ENCODE measurements at regions not wholly inside any gene's neighbourhood (a gene's known extent, or its start where the extent isn't known, plus 50 kb on each side); places are given as distances from the start of the nearest gene placed in this dataset.

DNA sequence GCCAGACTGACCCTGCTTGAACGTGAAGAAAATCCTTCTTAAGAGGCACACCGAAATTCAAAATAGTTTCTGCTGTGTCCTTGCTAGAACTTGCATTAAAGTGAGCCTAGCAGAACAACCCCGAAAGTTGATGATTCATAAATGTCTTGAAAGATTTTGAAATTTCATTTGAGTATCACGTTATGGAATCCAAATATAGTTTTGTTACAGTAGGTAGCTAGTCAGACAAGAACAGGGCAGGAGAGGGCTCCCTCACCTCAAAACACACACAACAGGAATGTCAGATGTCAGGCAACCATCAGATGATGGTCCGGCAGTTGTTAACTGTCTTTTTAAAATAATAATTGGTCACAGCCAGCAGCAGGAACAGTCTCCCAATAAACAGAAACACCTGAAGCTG, 259.6 kb upstream of the GNPDA2 start:
- Histone ChIP-seq H3K4me3 (no peak overlapping the region), H3K9me2 (ENCODE audit: insufficient read depth) (no peaks in the 10 kb centered on the region), H3F3A (ENCODE audit: insufficient read depth) (no peaks in the 10 kb centered on the region), H3K4me2 (ENCODE audit: unreplicated experiment) (no peak overlapping the region), H2AFZ (no peak overlapping the region), H3K4me1 (ENCODE audit: insufficient read depth) (no peaks in the 10 kb centered on the region), H3K27me3 (replicated peaks; ENCODE audit: insufficient read depth) (no peaks in the 10 kb centered on the region), H3K79me2 (ENCODE audit: insufficient read depth) (no peaks in the 10 kb centered on the region), H4K20me1 (ENCODE audit: insufficient read depth) (no peaks in the 10 kb centered on the region), H3K27ac (no peak overlapping the region), H3K9ac (no peak overlapping the region), H3K9me3 (ENCODE audit: low read depth) (no peaks in the 10 kb centered on the region), H3K36me3 (ENCODE audit: low read depth) (no peaks in the 10 kb centered on the region)
- in situ Hi-C loops (cut with MboI), result no loop called here
- DNase-seq, result no peak
- WGBS, 2 experiments (ENCODE audit: low coverage in 1 of 2, low lambda C conversion rate in 2 of 2, missing lambda C conversion rate in 2 of 2), result 24 to 37% methylated on average over 5 of the region's 5 CpGs
- TF ChIP-seq EZH2 (IDR thresholded peaks at IDR 0.05; ENCODE audit: insufficient read depth, poor library complexity, severe bottlenecking) (no peak), EZH2phosphoT487 (IDR thresholded peaks at IDR 0.05; ENCODE audit: insufficient read depth, low read depth) (no peak)

DNA sequence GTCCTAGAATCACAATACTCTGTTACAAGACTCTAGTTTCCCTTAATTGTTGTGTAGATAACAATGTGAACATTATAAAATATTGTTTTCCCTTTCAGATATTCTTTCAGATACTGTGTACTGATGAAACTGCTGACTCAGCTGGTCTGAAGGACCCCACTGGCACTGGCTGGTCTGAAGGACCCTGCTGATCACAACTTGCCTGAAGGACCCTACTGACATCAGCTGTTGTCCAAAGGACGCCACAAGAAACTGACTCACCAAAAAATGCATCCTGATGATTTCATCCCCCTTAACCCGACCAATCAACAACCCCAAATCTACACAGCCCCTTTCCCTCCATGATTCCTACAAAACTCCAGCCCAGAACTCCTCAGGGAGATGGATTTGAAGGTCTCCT, 258.8 kb upstream of the GNPDA2 start:
- Histone ChIP-seq H3K27ac (no peak overlapping the region), H2AFZ (no peak overlapping the region), H3K9me3 (ENCODE audit: low read depth) (no peaks in the 10 kb centered on the region), H3K9ac (no peak overlapping the region), H3K36me3 (ENCODE audit: low read depth) (no peaks in the 10 kb centered on the region), H3F3A (ENCODE audit: insufficient read depth) (no peaks in the 10 kb centered on the region), H3K9me2 (ENCODE audit: insufficient read depth) (no peaks in the 10 kb centered on the region), H4K20me1 (ENCODE audit: insufficient read depth) (no peaks in the 10 kb centered on the region), H3K4me3 (no peak overlapping the region), H3K4me2 (ENCODE audit: unreplicated experiment) (no peak overlapping the region), H3K4me1 (ENCODE audit: insufficient read depth) (no peaks in the 10 kb centered on the region), H3K79me2 (ENCODE audit: insufficient read depth) (no peaks in the 10 kb centered on the region), H3K27me3 (replicated peaks; ENCODE audit: insufficient read depth) (no peaks in the 10 kb centered on the region)
- no peak for TF ChIP-seq EZH2phosphoT487 (IDR thresholded peaks at IDR 0.05; ENCODE audit: insufficient read depth, low read depth)
- no peak for TF ChIP-seq EZH2 (IDR thresholded peaks at IDR 0.05; ENCODE audit: insufficient read depth, poor library complexity, severe bottlenecking)
- DNase-seq, result no peak
- WGBS, 2 experiments (ENCODE audit: low coverage in 1 of 2, low lambda C conversion rate in 2 of 2, missing lambda C conversion rate in 2 of 2), result 12 to 18% methylated on average over 2 of the region's 2 CpGs
- in situ Hi-C loops (cut with MboI), result no loop called here

DNA sequence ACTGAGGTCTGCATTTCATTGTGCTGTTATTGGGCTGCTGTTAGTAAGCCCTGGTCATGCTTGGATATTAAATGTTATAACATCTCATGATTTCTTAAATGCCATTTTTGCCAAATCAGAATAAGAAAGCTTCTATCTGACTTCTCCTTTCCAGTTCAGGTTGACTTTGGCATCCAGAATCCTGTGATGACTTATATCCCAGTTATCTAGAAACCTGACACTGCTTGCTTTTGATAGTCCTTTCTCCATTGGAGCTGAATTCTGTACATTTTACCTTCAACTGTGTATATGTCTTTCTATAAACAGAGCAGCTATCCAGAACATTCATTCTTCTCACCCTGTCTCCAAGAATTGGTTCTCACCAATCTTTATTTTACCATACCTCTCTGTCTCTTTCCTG, 257.7 kb upstream of the GNPDA2 start:
- H4K20me1 ChIP-seq (ENCODE audit: insufficient read depth), result no peaks in the 10 kb centered on the region
- H3K4me2 ChIP-seq (ENCODE audit: unreplicated experiment), result no peak overlapping the region
- H3K9ac ChIP-seq, result no peak overlapping the region
- TF ChIP-seq EZH2phosphoT487 (IDR thresholded peaks at IDR 0.05; ENCODE audit: insufficient read depth, low read depth), result no peak
- TF ChIP-seq EZH2 (IDR thresholded peaks at IDR 0.05; ENCODE audit: insufficient read depth, poor library complexity, severe bottlenecking), result no peak
- H3K9me3 ChIP-seq (ENCODE audit: low read depth), result no peaks in the 10 kb centered on the region
- no peaks in the 10 kb centered on the region for H3K27me3 ChIP-seq (replicated peaks; ENCODE audit: insufficient read depth)
- H3K9me2 ChIP-seq (ENCODE audit: insufficient read depth), result no peaks in the 10 kb centered on the region
- no peaks in the 10 kb centered on the region for H3K36me3 ChIP-seq (ENCODE audit: low read depth)
- H3K4me3 ChIP-seq, result no peak overlapping the region
- DNase-seq, result no peak
- no peaks in the 10 kb centered on the region for H3F3A ChIP-seq (ENCODE audit: insufficient read depth)
- H3K4me1 ChIP-seq (ENCODE audit: insufficient read depth), result no peaks in the 10 kb centered on the region
- in situ Hi-C loops (cut with MboI), result no loop called here
- no peak overlapping the region for H2AFZ ChIP-seq
- H3K27ac ChIP-seq, result no peak overlapping the region
- H3K79me2 ChIP-seq (ENCODE audit: insufficient read depth), result no peaks in the 10 kb centered on the region

DNA sequence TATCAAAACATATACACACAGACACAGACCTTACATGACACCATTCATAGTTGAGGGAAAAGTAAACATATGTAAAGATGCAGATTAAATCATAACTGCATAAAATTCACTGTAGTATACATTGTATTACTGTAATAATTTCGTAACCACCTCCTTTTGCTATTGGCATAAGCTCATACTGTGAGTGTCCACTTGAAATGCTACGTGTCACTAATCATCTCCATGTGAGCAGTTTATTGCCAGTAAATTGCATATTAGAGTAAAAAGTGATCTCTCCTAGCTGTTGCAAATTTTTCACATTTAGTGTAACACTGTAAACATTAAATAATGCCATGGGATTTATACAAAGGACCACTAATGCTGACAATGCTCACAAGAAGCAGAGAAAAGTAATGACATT, 256.7 kb upstream of the GNPDA2 start:
- Histone ChIP-seq H3K9me2 (ENCODE audit: insufficient read depth) (no peaks in the 10 kb centered on the region), H3K79me2 (ENCODE audit: insufficient read depth) (no peaks in the 10 kb centered on the region), H3K4me3 (no peak overlapping the region), H3K9me3 (ENCODE audit: low read depth) (no peaks in the 10 kb centered on the region), H3K9ac (no peak overlapping the region), H3K36me3 (ENCODE audit: low read depth) (no peaks in the 10 kb centered on the region), H3K27me3 (replicated peaks; ENCODE audit: insufficient read depth) (no peaks in the 10 kb centered on the region), H4K20me1 (ENCODE audit: insufficient read depth) (no peaks in the 10 kb centered on the region), H3K27ac (no peak overlapping the region), H3F3A (ENCODE audit: insufficient read depth) (no peaks in the 10 kb centered on the region), H2AFZ (no peak overlapping the region), H3K4me1 (ENCODE audit: insufficient read depth) (no peaks in the 10 kb centered on the region), H3K4me2 (ENCODE audit: unreplicated experiment) (no peak overlapping the region)
- in situ Hi-C loops (cut with MboI), result no loop called here
- 1 to 2% methylated on average over 2 of the region's 2 CpGs for WGBS, 2 experiments (ENCODE audit: low coverage in 1 of 2, low lambda C conversion rate in 2 of 2, missing lambda C conversion rate in 2 of 2)
- no peak for DNase-seq
- TF ChIP-seq EZH2 (IDR thresholded peaks at IDR 0.05; ENCODE audit: insufficient read depth, poor library complexity, severe bottlenecking) (no peak), EZH2phosphoT487 (IDR thresholded peaks at IDR 0.05; ENCODE audit: insufficient read depth, low read depth) (no peak)

DNA sequence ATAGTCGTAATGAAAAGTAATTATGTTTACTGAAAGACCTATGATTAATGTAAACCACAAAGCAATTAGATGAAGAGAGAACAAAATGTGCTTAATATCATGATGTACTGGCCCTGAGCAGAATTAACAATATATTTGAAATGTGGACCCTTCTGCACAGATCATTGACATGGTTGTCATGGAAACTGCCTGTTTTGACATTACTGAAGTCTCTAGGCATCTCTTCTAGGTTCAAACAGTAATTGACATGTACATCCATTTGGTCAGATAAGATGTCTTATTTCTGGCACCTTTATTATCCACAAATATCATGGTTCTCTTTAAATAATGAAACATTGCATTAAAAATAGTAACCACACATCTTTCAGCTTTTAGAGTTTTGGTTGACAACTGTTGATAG, 251.7 kb upstream of the GNPDA2 start:
- in situ Hi-C loops (cut with MboI), result no loop called here
- H3K9me2 ChIP-seq (ENCODE audit: insufficient read depth), result no peaks in the 10 kb centered on the region
- H3K36me3 ChIP-seq (ENCODE audit: low read depth), result no peaks in the 10 kb centered on the region
- no peak overlapping the region for H3K9ac ChIP-seq
- no peaks in the 10 kb centered on the region for H3K9me3 ChIP-seq (ENCODE audit: low read depth)
- no peaks in the 10 kb centered on the region for H3F3A ChIP-seq (ENCODE audit: insufficient read depth)
- no peaks in the 10 kb centered on the region for H3K79me2 ChIP-seq (ENCODE audit: insufficient read depth)
- no peak overlapping the region for H2AFZ ChIP-seq
- WGBS, 2 experiments (ENCODE audit: low coverage in 1 of 2, low lambda C conversion rate in 2 of 2, missing lambda C conversion rate in 2 of 2), result 11 to 32% methylated on average over 1 of the region's 1 CpG
- no peak overlapping the region for H3K27ac ChIP-seq
- H3K4me1 ChIP-seq (ENCODE audit: insufficient read depth), result no peaks in the 10 kb centered on the region
- H3K27me3 ChIP-seq (replicated peaks; ENCODE audit: insufficient read depth), result no peaks in the 10 kb centered on the region
- DNase-seq, result no peak
- no peak overlapping the region for H3K4me3 ChIP-seq
- H4K20me1 ChIP-seq (ENCODE audit: insufficient read depth), result no peaks in the 10 kb centered on the region
- no peak for TF ChIP-seq EZH2phosphoT487 (IDR thresholded peaks at IDR 0.05; ENCODE audit: insufficient read depth, low read depth)
- TF ChIP-seq EZH2 (IDR thresholded peaks at IDR 0.05; ENCODE audit: insufficient read depth, poor library complexity, severe bottlenecking), result no peak
- no peak overlapping the region for H3K4me2 ChIP-seq (ENCODE audit: unreplicated experiment)
